A549 (cell line): ENCODE measurements at regions not wholly inside any gene's neighbourhood (a gene's known extent, or its start where the extent isn't known, plus 50 kb on each side); places are given as distances from the start of the nearest gene placed in this dataset.

ENCODE experiments used
- ATAC-seq, 2 experiments: fragments of 200-7000 bp in 1 of 2; fragments of >200 bp in 1 of 2; cut with Nextera tagmentation in 1 of 2; cut with Tn5 transposase in 1 of 2; 3 replicates each; pipeline versions ENCODE4 v1.8.0 to v1.9.1; 2018 to 2020; ENCODE audit warnings: mild to moderate bottlenecking in 1 of 2, moderate library complexity in 1 of 2
- CTCF ChIA-PET: fragments of 300-600 bp; sonication (Branson Sonifier 250); formaldehyde crosslinking; extraction: SDS; loops from one replicate; lab custom pipeline; 2021; ENCODE audit warnings: antibody characterized with exemption, inconsistent platforms; lab: Yijun Ruan, JAX
- POLR2A ChIA-PET: fragments of 350-600 bp; formaldehyde crosslinking; extraction: SDS; loops from one replicate; lab custom pipeline; 2021; ENCODE audit warnings: antibody characterized with exemption, inconsistent platforms; lab: Yijun Ruan, JAX
- DNase-seq, 2 experiments: peaks; one replicate each; pipeline versions ENCODE4 v3.0.0 to v3.0.0-alpha.2; 2011 to 2016; ENCODE audit warnings: low read depth in 1 of 2, low spot score in 1 of 2
- FAIRE-seq: peaks from 2 replicates; lab custom pipeline; 2011; peaks lifted over from hg19 to GRCh38; lab: Jason Lieb, UNC
- H3K27ac ChIP-seq, 2 experiments: fragments of >200 bp; sonication (Bioruptor Twin); formaldehyde crosslinking; 3 replicates each; pipeline ENCODE4 v1.5.1; 2016 to 2017
- H3K4me1 ChIP-seq: fragments of >200 bp; sonication (Bioruptor Twin); formaldehyde crosslinking; 3 replicates; pipeline ENCODE4 v1.6.1; 2016
- H3K4me2 ChIP-seq: fragments of >200 bp; sonication (Bioruptor Twin); formaldehyde crosslinking; 3 replicates; pipeline ENCODE4 v1.6.1; 2016
- H3K4me3 ChIP-seq: fragments of >200 bp; sonication (Bioruptor Twin); formaldehyde crosslinking; 3 replicates; pipeline ENCODE4 v1.5.1; 2016
- H3K9me3 ChIP-seq: fragments of >200 bp; sonication (Bioruptor Twin); formaldehyde crosslinking; 3 replicates; pipeline ENCODE4 v1.6.1; 2016
- CHD4 ChIP-seq: fragments of 200-600 bp; sonication (generic); IDR thresholded peaks from 2 replicates; pipeline ENCODE4 v1.6.1; 2016; ENCODE audit warnings: antibody characterized with exemption, mild to moderate bottlenecking, borderline replicate concordance
- FOXS1 ChIP-seq: fragments of 250-450 bp; sonication (Bioruptor Pico); IDR thresholded peaks from 2 replicates; pipeline ENCODE4 v1.5.0; 2020; ENCODE audit warnings: mild to moderate bottlenecking, moderate library complexity
- GATA3 ChIP-seq: IDR thresholded peaks from 2 replicates; pipeline ENCODE4 v1.6.1; 2012; ENCODE audit warnings: borderline replicate concordance
- JUN ChIP-seq, 2 experiments: fragments of >200 bp; sonication (Bioruptor Twin); formaldehyde crosslinking; IDR thresholded peaks; 2 replicates in 1 of 2; 3 replicates in 1 of 2; pipeline ENCODE4 v1.6.1; 2016 to 2017
- KDM1A ChIP-seq: fragments of 200-600 bp; sonication (generic); IDR thresholded peaks from 2 replicates; pipeline ENCODE4 v1.6.1; 2016; ENCODE audit warnings: low read depth, mild to moderate bottlenecking
- MAFK ChIP-seq: fragments of 450-650 bp; IDR thresholded peaks from 2 replicates; pipeline ENCODE4 v1.6.1; 2014; ENCODE audit not compliant: partially characterized antibody
- TFCP2L1 ChIP-seq: fragments of 250-450 bp; sonication (Bioruptor Pico); IDR thresholded peaks from 2 replicates; pipeline ENCODE4 v1.5.0; 2021; ENCODE audit warnings: mild to moderate bottlenecking
- ZC3H11A ChIP-seq: fragments of 450-650 bp; IDR thresholded peaks from 2 replicates; pipeline ENCODE4 v1.6.1; 2014; ENCODE audit warnings: antibody characterized with exemption, mild to moderate bottlenecking
- ZNF302 ChIP-seq: fragments of 250-450 bp; sonication (Bioruptor Pico); IDR thresholded peaks from 2 replicates; pipeline ENCODE4 v1.9.0; 2021; ENCODE audit warnings: inconsistent platforms, mild to moderate bottlenecking, moderate library complexity
- WGBS: methylation state at CpG from one replicate; pipeline ENCODE4 v1.1.6; 2017; ENCODE audit errors: missing lambda C conversion rate; 5-methylcytosine and 5-hydroxymethylcytosine counted together
- small RNA-seq, 6 experiments: library from RNA; depleted of rRNA; stranded (forward); fragments of <200 nt; gene quantifications; one replicate each; pipeline ENCODE3, GENCODE V24; 2012
- TF ChIP-seq, protein P1 (sequence below): fragments of 200-600 bp; sonication (generic); IDR thresholded peaks from 2 replicates; pipeline ENCODE4 v1.6.1; 2016; ENCODE audit warnings: antibody characterized with exemption, mild to moderate bottlenecking, moderate library complexity

DNA sequence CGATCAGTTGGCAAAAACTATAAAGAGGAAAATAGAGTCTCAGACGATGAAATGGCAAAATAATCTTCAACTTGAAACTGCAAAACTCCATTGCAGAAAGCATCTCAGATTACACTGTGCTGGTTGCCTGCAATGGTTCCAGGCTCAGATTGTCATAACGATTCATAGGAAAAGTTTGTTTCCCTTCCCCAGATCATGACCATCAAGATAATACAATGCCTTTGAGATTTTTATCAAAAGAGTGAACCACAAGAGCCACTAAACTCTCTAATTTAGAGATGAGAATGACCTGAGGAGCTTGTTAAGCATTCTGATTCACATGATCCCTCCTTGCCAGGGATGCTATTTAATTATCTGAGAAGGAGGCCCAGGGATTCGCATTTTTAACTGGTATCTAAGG, 52.6 kb upstream of the ITGA1 start:
- no peak overlapping the region for H3K27ac ChIP-seq
- no peak overlapping the region for H3K4me3 ChIP-seq
- ChIA-PET CTCF (no interaction called here), POLR2A (no interaction called here)
- WGBS = 60% methylated on average over 4 of the region's 4 CpGs
- FAIRE-seq (no peak), ATAC-seq (no peak), DNase-seq (no peak)
- H3K4me2 ChIP-seq = no peak overlapping the region
- no peaks in the 10 kb centered on the region for H3K9me3 ChIP-seq
- no peak for TF ChIP-seq GATA3
- TF ChIP-seq, protein P1, sequence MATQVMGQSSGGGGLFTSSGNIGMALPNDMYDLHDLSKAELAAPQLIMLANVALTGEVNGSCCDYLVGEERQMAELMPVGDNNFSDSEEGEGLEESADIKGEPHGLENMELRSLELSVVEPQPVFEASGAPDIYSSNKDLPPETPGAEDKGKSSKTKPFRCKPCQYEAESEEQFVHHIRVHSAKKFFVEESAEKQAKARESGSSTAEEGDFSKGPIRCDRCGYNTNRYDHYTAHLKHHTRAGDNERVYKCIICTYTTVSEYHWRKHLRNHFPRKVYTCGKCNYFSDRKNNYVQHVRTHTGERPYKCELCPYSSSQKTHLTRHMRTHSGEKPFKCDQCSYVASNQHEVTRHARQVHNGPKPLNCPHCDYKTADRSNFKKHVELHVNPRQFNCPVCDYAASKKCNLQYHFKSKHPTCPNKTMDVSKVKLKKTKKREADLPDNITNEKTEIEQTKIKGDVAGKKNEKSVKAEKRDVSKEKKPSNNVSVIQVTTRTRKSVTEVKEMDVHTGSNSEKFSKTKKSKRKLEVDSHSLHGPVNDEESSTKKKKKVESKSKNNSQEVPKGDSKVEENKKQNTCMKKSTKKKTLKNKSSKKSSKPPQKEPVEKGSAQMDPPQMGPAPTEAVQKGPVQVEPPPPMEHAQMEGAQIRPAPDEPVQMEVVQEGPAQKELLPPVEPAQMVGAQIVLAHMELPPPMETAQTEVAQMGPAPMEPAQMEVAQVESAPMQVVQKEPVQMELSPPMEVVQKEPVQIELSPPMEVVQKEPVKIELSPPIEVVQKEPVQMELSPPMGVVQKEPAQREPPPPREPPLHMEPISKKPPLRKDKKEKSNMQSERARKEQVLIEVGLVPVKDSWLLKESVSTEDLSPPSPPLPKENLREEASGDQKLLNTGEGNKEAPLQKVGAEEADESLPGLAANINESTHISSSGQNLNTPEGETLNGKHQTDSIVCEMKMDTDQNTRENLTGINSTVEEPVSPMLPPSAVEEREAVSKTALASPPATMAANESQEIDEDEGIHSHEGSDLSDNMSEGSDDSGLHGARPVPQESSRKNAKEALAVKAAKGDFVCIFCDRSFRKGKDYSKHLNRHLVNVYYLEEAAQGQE = no peak
- no peak for TF ChIP-seq ZC3H11A
- no peak for TF ChIP-seq FOXS1
- no peak for TF ChIP-seq ZNF302 (CRISPR knock-in tag)
- no peak for TF ChIP-seq MAFK
- no peak for TF ChIP-seq KDM1A
- TF ChIP-seq CHD4 = no peak
- TF ChIP-seq JUN (IDR thresholded peaks at IDR 0.05) = no peak
- no peak for TF ChIP-seq TFCP2L1
- H3K4me1 ChIP-seq = no peaks in the 10 kb centered on the region

Small RNA genes lying in the stretch of these regions (small RNA-seq; reads per million reads assigned to genes)
- 0 reads per million in 6 experiments for gene RPS17P11
